NCI-H526 treated with DMSO at 0.1 percent for 48 hours (cell line): ENCODE measurements at regions not wholly inside any gene's neighbourhood (a gene's known extent, or its start where the extent isn't known, plus 50 kb on each side); places are given as distances from the start of the nearest gene placed in this dataset.

Experiments used
- DNase-seq: peaks from one replicate; lab custom pipeline; 2025; lab: John Stamatoyannopoulos, UW

DNA sequence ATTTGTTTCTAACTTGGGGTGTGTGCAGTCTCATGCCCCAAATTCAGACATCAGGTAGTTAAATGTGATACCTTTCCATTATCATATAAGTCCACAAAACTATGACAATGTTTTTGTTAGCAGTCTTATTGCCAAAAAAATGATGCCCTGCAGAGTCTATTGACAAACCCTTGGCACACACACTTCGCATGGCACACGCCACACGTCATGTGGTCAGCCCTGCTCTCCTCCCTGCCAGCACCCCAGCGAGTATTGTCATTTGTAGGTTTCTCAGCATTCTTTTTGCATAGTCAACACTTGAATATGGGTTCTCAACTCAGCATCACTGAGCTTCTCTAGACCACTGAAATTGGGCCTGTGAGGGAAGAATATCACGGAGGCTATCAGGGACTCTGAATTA, 356.0 kb downstream of the INHBA start:
- DNase-seq, result no peak

- no peak for DNase-seq
Observed at GRCh38 chr7:41339913-41340676, 362.8 kb downstream of the INHBA start.

- DNase-seq, result no peak
Observed at GRCh38 chr7:41336981-41337380, 365.9 kb downstream of the INHBA start.

DNA sequence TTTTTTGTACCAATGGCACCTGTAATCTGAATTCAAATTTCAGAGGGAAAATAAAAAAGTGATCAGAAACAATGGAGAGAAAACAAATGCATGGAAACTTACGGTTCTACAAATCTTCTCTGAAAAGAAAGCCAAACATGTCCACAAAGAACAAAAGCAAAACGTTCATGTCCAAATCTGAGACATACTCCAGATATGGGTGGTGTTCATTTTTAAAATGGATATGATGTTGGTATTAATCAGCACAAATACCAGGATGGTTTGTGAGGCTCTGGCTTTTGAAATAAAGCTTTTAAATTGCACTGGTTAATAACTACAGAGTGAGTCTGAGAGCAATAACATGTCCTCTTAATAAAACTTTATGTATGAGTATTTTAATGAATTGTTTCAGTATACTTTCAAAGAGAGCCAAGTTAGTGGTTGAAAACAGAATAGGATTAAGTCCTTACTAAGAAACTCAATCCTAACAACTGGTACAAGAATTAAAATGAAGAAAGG, 366.4 kb downstream of the INHBA start:
- no peak for DNase-seq

DNA sequence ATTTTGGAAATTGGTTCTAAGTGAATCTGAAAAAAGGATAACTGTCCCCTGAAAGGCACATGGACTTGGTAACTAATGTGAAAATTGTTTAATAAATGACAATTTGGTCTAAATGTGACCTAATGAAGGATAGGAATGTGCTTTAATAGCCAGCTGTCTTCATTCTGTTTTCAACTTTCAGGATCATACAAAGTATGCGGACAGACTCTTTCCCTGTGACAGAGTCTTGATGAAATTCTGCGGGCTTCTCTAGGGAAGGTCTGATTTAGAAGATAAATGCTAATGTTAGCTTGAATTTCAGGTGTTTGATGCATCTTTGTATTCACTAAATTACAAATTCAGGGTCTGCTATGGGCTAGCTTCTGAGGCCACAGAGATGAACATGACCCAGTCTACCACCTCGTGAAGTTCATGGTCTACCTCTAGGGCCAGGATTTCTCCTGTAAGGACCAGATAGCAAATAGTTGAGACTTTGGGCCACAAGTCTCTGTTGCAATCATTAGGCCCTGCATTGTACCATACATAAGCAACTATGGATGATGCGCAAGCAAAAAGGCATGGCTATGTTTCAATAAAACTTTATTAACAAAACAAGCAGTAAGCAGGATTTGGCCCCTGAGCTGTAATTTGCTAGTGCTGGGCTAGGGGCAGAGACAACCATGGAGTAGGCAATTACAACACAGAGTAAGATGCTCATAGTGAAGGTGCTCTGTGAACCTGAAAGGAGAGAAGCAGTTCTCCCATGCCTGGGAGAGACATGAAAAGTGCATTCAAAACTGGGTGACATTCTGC, 368.6 kb downstream of the INHBA start:
- no peak for DNase-seq

DNA sequence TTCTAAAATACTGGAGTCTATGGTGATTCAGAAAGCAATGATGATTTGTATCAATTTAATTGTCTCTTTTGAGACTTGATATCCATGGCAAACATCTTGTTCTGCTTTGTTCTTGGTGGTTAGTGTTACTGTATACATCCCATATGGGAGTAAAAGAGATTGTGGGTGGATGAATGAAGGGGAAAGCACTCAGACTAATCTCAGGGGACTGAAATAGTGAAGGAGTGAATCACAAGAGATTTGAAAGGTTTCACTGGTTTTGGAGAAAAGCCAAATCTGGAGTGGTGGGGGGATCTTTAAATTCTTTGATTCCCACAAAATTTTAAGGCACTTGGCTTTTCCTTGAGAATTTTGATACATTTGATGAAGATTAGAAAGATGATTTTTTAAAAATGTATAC, 369.4 kb downstream of the INHBA start:
- no peak for DNase-seq

DNA sequence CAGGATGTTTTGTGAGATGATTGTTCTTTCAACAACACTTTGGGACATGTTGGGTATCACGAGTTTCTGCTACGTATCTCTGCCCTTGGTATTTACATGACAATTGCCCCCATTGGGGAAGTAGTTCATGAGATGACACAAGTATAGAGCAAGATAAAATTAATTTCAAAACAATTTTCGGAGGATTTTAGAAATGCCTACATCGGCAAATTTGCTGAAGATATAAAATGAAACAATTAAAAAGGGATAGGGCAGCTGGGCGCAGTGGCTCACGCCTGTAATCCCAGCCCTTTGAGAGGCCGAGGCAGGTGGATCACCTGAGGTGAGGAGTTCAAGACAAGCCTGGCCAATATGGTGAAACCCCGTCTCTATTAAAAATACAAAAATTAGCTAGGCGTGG, 371.7 kb downstream of the INHBA start:
- DNase-seq, result no peak

DNA sequence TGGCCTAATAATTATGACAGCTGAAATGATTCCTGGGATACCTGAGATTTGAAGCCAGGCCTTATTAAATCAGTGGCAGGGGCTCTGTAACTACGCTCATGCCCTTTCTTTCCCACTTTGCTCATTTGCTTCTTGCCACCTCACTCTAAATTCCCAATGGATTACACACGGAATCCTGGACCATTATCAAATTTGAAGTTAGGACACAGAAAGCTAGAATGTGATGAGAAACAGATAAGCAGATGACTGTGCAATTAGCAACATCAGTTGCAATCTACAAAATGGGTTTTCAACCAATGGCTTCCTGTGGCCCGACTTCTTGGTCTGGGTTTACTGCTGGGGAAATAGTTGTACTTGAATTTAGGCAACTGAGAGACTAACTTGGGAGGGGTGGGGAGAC, 374.3 kb downstream of the INHBA start:
- no peak for DNase-seq

DNA sequence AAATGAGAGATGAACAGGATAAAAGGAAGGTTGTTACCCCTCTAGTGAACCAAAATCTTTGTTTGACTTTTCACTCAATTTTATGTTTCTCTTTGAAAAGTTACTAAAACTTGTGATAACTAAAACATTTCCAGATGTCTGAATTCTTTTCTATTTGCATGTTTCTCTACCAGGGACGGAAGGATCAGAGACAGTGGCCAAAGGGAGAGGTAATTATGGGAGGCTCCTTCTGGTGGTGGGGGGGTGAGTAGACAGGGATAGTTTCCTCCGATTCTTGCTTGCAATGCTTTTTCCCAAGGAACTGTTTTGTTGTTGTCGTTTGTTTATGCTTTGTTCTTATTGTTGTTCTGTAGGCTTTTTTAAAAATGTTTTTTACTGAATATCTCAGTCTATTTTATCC, 374.8 kb downstream of the INHBA start:
- no peak for DNase-seq

DNA sequence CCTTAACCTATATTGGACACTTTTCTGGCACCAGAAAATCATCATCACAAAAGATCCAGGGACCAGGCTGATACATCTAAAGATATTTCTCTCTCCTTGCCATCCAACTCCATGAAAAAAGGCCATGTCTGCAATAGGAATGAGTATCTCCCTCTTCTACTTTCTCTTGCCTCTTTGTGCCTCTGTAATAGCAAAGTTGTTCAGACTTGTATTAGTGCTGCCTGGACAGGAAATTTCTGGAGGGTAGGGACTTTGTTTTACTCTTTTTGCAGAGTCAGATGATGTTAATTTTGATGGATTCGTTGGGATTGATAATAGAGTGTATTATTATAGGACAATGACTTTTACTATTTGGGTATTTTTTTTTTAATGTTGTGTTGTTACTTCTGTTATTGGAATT, 376.3 kb downstream of the INHBA start:
- DNase-seq, result no peak

DNA sequence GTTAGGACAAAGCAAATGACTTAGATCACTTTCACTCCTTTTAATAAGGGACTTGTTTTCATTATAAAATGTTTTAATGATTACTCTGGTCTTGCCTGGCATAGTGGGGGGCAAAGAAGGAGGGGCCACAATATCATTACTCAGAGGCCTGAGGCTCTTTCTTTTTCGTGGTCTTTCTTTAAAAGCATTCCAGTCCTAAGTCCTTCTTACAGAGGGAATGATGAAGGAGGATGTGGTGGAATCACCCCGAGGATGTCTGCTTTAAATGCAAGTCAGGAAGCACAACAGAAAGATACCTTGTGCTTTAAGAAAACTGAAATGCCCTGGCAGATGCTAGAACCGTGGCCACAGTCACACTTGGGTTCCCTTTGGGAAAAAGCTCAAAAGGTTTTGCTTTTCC, 379.1 kb downstream of the INHBA start:
- no peak for DNase-seq

GRCh38 chr7:41319581-41319980, 383.3 kb downstream of the INHBA start:
- DNase-seq, result no peak

DNA sequence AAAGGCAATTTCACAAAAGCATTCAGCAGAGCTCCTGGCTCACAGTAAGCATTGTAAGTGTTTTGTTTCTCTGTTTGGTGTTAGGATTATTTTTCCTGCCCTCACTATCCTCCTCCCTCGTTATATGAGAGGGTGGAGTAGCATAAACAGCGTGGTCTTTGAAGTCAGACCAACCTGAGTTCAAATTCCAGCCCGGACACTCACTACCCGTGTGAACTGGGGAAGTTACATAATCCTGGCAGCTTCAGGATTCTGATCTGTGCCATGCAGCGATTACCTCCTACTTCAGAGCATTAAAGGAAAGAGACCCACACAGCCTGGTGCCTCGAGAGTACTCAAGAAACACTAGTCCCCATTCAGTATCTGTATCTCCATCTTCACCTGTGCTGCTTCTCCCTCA, 386.5 kb downstream of the INHBA start:
- no peak for DNase-seq

- DNase-seq, result no peak
Observed at GRCh38 chr7:41315764-41316163, 387.1 kb downstream of the INHBA start.

DNA sequence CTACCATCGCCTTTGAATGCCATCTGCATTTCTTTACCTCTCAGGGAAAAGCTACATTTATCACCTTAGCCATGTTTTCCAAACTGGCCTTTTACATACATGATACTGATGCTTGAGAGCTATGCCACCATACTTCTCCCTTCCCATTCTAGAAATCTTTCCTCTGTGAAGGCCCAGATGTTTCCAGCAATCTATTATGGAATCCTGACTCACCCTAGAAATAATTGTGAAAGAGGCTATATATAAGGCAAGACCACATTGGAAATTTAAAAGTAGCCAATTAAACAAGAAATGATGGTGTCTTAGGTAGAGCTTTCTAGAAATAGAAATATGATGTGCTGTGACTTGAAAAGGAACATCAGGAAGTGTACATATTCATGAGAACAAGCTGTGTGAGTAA, 389.7 kb downstream of the INHBA start:
- DNase-seq, result no peak

DNA sequence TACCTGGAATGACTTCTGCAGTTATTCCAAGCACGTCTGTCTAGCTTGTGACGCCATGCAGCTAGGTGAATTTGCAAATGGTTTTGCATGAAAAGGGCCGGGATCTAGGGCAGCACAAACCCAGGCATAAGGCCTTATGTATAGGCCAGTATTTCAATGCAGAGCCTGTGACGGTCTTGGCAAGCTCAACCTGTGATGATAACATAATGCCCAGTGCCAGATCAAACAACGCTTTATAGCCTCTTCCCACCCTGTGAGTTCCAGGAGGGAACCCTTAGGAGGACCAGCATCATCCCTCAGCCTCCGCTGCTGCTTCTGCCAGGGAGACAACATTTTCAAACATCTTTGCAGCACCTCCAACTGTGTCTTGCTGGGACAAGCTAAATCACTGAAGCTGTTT, 390.7 kb downstream of the INHBA start:
- DNase-seq, result peak; percentile 5

GRCh38 chr7:41311301-41311700, 391.6 kb downstream of the INHBA start:
- DNase-seq, result no peak

DNA sequence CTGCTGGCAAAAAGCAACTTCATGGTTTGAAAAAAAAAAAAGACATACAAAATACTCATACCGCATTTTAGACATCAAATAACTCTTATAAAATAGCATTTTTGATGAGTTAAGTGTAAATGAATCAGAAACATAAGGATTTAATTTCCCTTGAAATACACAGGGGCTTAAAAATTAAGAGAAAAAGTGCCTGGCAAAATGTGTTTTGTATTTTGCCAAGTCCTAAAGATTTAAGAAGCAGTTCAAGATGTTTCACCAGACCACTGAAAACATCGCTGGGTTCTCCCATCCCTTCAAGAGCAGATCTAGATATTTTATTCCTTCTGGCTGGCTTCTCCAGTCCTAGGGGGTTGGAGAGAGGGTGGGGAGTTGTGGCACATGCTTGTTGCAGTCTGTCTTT, 396.4 kb downstream of the INHBA start:
- no peak for DNase-seq

DNA sequence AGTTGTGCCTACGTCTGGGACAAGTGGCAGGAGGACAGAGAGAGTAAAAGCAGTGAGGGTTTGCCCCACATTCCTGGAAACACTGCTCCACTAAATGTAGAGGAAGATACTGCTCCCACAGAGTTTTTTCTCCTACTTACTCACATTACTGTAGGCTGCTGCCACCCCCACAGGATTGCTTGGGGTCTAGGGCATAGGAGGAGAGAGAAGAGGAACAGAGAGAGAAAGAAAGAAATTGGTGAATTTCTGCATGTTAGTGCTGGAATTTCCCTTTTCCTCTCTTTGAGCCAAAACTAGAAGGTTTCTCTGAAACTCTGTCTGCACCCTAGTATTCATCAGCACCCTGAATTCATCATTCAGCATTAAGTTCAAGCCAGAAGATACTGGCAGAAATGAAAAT, 397.9 kb downstream of the INHBA start:
- no peak for DNase-seq

DNA sequence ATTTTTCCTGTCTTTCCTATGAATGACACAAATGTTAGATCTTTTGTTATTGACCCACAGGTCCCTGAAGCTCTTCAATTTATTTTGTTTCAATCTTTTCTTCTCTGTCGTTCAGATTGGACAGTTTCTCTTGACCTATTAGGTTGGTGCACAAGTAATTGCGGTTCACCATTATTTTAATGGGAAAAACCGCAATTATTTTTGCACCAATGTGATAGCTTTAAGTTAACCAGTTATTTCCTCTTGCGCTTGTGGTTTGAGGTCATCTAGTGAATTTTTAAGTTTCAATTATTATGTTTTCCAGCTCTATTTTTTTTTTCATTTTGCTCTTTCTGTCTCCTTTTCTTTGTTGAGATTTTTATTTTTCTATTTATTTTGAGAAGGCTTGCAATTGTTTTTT, 399.2 kb downstream of the INHBA start:
- DNase-seq, result no peak

- no peak for DNase-seq
Observed at GRCh38 chr7:41298409-41298808, 404.5 kb downstream of the INHBA start.

GRCh38 chr7:41297166-41297565, 405.7 kb downstream of the INHBA start:
- DNase-seq, result no peak

- DNase-seq, result no peak
Observed at GRCh38 chr7:41295455-41295815, 407.5 kb downstream of the INHBA start.
